ENCODE measurements at regions not wholly inside any gene's neighbourhood (a gene's known extent, or its start where the extent isn't known, plus 50 kb on each side); places are given as distances from the start of the nearest gene placed in this dataset.

GRCh38 chr15:79195802-79196201, 86.7 kb upstream of the ANKRD34C start:
- H3K27ac ChIP-seq (ENCODE audit: low read length): no peak overlapping the region
- no peaks in the 10 kb centered on the region for H4K20me1 ChIP-seq (ENCODE audit: insufficient read depth, low read length)
- DNase-seq: no peak
- no peak for TF ChIP-seq EZH2phosphoT487 (IDR thresholded peaks at IDR 0.05; ENCODE audit: low read length)
- TF ChIP-seq EZH2 (optimal IDR thresholded peaks at IDR 0.05; ENCODE audit: low read depth, low read length): no peak
- TF ChIP-seq, protein P1, sequence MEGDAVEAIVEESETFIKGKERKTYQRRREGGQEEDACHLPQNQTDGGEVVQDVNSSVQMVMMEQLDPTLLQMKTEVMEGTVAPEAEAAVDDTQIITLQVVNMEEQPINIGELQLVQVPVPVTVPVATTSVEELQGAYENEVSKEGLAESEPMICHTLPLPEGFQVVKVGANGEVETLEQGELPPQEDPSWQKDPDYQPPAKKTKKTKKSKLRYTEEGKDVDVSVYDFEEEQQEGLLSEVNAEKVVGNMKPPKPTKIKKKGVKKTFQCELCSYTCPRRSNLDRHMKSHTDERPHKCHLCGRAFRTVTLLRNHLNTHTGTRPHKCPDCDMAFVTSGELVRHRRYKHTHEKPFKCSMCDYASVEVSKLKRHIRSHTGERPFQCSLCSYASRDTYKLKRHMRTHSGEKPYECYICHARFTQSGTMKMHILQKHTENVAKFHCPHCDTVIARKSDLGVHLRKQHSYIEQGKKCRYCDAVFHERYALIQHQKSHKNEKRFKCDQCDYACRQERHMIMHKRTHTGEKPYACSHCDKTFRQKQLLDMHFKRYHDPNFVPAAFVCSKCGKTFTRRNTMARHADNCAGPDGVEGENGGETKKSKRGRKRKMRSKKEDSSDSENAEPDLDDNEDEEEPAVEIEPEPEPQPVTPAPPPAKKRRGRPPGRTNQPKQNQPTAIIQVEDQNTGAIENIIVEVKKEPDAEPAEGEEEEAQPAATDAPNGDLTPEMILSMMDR (IDR thresholded peaks at IDR 0.05; ENCODE audit: low read length): peak; percentile 18; the same call in 1 of the 2 replicates
- peaks cover 41% of the 10 kb centered on the region for H3K4me1 ChIP-seq (ENCODE audit: low read length)
- no peak overlapping the region for H3K4me3 ChIP-seq (ENCODE audit: low read length)
- no peaks in the 10 kb centered on the region for H3K36me3 ChIP-seq (replicated peaks; ENCODE audit: insufficient read depth, low read length)
- peaks cover 10% of the 10 kb centered on the region for H3F3A ChIP-seq (ENCODE audit: insufficient read depth, low read length)
- H3K79me2 ChIP-seq (ENCODE audit: low read length): no peaks in the 10 kb centered on the region
- no peak overlapping the region for H3K9ac ChIP-seq (ENCODE audit: low read length)
- no peaks in the 10 kb centered on the region for H3K9me2 ChIP-seq (replicated peaks; ENCODE audit: insufficient read depth, low read length)
- H3K4me2 ChIP-seq (ENCODE audit: low read depth, low read length): no peak overlapping the region
- H3K9me3 ChIP-seq (replicated peaks; ENCODE audit: insufficient read depth, low read length): no peaks in the 10 kb centered on the region
- H2AFZ ChIP-seq (ENCODE audit: low read length): no peak overlapping the region
- H3K27me3 ChIP-seq (replicated peaks; ENCODE audit: insufficient read depth, low read length): no peaks in the 10 kb centered on the region

GRCh38 chr15:79195239-79195638, 87.3 kb upstream of the ANKRD34C start:
- Histone ChIP-seq H3K79me2 (ENCODE audit: low read length) (no peaks in the 10 kb centered on the region), H3K4me1 (ENCODE audit: low read length) (peaks cover 41% of the 10 kb centered on the region), H3K27me3 (replicated peaks; ENCODE audit: insufficient read depth, low read length) (no peaks in the 10 kb centered on the region), H4K20me1 (ENCODE audit: insufficient read depth, low read length) (no peaks in the 10 kb centered on the region), H3K4me2 (ENCODE audit: low read depth, low read length) (no peak overlapping the region), H3K4me3 (ENCODE audit: low read length) (no peak overlapping the region), H3F3A (ENCODE audit: insufficient read depth, low read length) (peaks cover 10% of the 10 kb centered on the region), H3K9ac (ENCODE audit: low read length) (no peak overlapping the region), H3K27ac (ENCODE audit: low read length) (no peak overlapping the region), H3K9me3 (replicated peaks; ENCODE audit: insufficient read depth, low read length) (no peaks in the 10 kb centered on the region), H3K9me2 (replicated peaks; ENCODE audit: insufficient read depth, low read length) (no peaks in the 10 kb centered on the region), H2AFZ (ENCODE audit: low read length) (peak overlapping the region; percentile 20; the same call in 1 of the 2 replicates), H3K36me3 (replicated peaks; ENCODE audit: insufficient read depth, low read length) (no peaks in the 10 kb centered on the region)
- no peak for TF ChIP-seq EZH2phosphoT487 (IDR thresholded peaks at IDR 0.05; ENCODE audit: low read length)
- TF ChIP-seq EZH2 (optimal IDR thresholded peaks at IDR 0.05; ENCODE audit: low read depth, low read length): no peak
- TF ChIP-seq, protein P1 (IDR thresholded peaks at IDR 0.05; ENCODE audit: low read length): no peak
- DNase-seq: no peak

DNA sequence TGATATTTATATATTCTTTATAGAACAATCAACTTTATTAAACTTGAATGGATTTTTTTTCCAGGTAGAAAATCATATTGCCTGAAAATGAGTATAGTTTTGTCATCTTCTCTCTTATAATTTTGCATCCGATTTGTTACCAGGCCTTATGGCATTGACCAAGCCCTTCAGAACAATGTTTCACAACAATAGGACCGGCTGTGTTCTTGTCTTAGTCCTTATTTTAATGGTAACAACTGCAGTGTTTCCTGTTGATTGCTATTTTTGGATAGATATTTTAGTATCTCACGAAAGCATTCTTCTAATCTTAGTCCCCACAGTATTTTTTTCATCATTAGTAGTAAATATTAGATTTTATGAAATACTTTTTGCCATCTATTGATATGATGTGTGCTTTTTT, 88.1 kb upstream of the ANKRD34C start:
- no peak overlapping the region for H3K4me3 ChIP-seq (ENCODE audit: low read length)
- DNase-seq: no peak
- no peak overlapping the region for H3K9ac ChIP-seq (ENCODE audit: low read length)
- no peak overlapping the region for H3K27ac ChIP-seq (ENCODE audit: low read length)
- H2AFZ ChIP-seq (ENCODE audit: low read length): no peak overlapping the region
- H3F3A ChIP-seq (ENCODE audit: insufficient read depth, low read length): peaks cover 10% of the 10 kb centered on the region
- H3K4me1 ChIP-seq (ENCODE audit: low read length): peaks cover 41% of the 10 kb centered on the region
- peak overlapping the region; percentile 59 for H3K4me2 ChIP-seq (ENCODE audit: low read depth, low read length)
- no peaks in the 10 kb centered on the region for H3K9me3 ChIP-seq (replicated peaks; ENCODE audit: insufficient read depth, low read length)
- TF ChIP-seq, protein P1 (IDR thresholded peaks at IDR 0.05; ENCODE audit: low read length): no peak
- TF ChIP-seq EZH2phosphoT487 (IDR thresholded peaks at IDR 0.05; ENCODE audit: low read length) (no peak), EZH2 (optimal IDR thresholded peaks at IDR 0.05; ENCODE audit: low read depth, low read length) (no peak)
- H3K36me3 ChIP-seq (replicated peaks; ENCODE audit: insufficient read depth, low read length): no peaks in the 10 kb centered on the region
- no peaks in the 10 kb centered on the region for H3K9me2 ChIP-seq (replicated peaks; ENCODE audit: insufficient read depth, low read length)
- H4K20me1 ChIP-seq (ENCODE audit: insufficient read depth, low read length): no peaks in the 10 kb centered on the region
- no peaks in the 10 kb centered on the region for H3K27me3 ChIP-seq (replicated peaks; ENCODE audit: insufficient read depth, low read length)
- H3K79me2 ChIP-seq (ENCODE audit: low read length): no peaks in the 10 kb centered on the region

All from MM.1S (cell line).